ENCODE measurements at regions not wholly inside any gene's neighbourhood (a gene's known extent, or its start where the extent isn't known, plus 50 kb on each side); places are given as distances from the start of the nearest gene placed in this dataset.

GRCh38 chr15:34688699-34689098 is 66.1 kb downstream of the GJD2 start:
- H3K27me3 ChIP-seq (ENCODE audit: control insufficient read depth, insufficient read depth, low read length), result peaks cover 5% of the 10 kb centered on the region; the same call in 1 of the 2 replicates
- POLR2A ChIA-PET, result interaction anchor here (0.6 kb wide), 1 partner anchor 20 kb away, joined by 3 read pairs; no protein-coding TSS in a partner anchor
- no peaks in the 10 kb centered on the region for H3K36me3 ChIP-seq (ENCODE audit: control insufficient read depth, insufficient read depth, low read length)
- TF ChIP-seq CTCF (IDR thresholded peaks at IDR 0.05; ENCODE audit: insufficient read depth, low read depth, low read length), result no peak
- CTCF ChIA-PET, result interaction anchor here (0.7 kb wide), 1 partner anchor 19 kb away, joined by 3 read pairs; no protein-coding TSS in a partner anchor
- DNase-seq (ENCODE audit: low read depth), result no peak
- no peak overlapping the region for H3K4me3 ChIP-seq (ENCODE audit: low read depth, low read length)

- no peaks in the 10 kb centered on the region for H3K27me3 ChIP-seq (ENCODE audit: control insufficient read depth, insufficient read depth, low read length)
- no peak for DNase-seq (ENCODE audit: low read depth)
- no peaks in the 10 kb centered on the region for H3K36me3 ChIP-seq (ENCODE audit: control insufficient read depth, insufficient read depth, low read length)
- no peak overlapping the region for H3K4me3 ChIP-seq (ENCODE audit: low read depth, low read length)
- ChIA-PET CTCF (no interaction called here), POLR2A (no interaction called here)
- no peak for TF ChIP-seq CTCF (IDR thresholded peaks at IDR 0.05; ENCODE audit: insufficient read depth, low read depth, low read length)
Observed at GRCh38 chr15:34684351-34684750, 70.4 kb downstream of the GJD2 start.

GRCh38 chr15:34682674-34683073 is 72.1 kb downstream of the GJD2 start:
- ChIA-PET POLR2A (no interaction called here), CTCF (no interaction called here)
- TF ChIP-seq CTCF (IDR thresholded peaks at IDR 0.05; ENCODE audit: insufficient read depth, low read depth, low read length), result no peak
- no peak for DNase-seq (ENCODE audit: low read depth)
- H3K4me3 ChIP-seq (ENCODE audit: low read depth, low read length), result no peak overlapping the region
- H3K27me3 ChIP-seq (ENCODE audit: control insufficient read depth, insufficient read depth, low read length), result 0 out of 2 replicates have a peak, but pooled peaks cover 1% of the 10 kb centered on the region
- H3K36me3 ChIP-seq (ENCODE audit: control insufficient read depth, insufficient read depth, low read length), result no peaks in the 10 kb centered on the region

DNA sequence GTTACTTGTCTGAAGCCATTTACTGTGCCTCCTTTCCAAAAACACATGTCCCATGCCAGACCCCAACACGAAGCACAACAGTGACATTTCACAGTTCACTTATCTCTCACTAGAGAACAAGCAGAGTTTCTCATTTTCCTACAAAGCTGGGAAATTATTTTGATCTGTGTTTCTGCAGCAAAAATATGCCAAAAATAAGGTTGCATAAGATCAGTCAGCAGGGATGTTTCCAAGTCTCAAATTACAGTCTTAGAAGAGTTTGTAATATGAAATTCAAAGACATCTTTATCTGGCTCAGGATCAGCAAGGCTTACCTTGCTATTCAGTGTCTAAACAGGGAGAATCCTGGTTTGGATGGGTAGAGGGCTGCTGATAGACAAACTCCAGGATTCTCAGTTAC is 75.5 kb downstream of the GJD2 start:
- DNase-seq (ENCODE audit: low read depth), result no peak
- Histone ChIP-seq H3K27me3 (ENCODE audit: control insufficient read depth, insufficient read depth, low read length) (peaks cover 5% of the 10 kb centered on the region), H3K36me3 (ENCODE audit: control insufficient read depth, insufficient read depth, low read length) (no peaks in the 10 kb centered on the region), H3K4me3 (ENCODE audit: low read depth, low read length) (no peak overlapping the region)
- no peak for TF ChIP-seq CTCF (IDR thresholded peaks at IDR 0.05; ENCODE audit: insufficient read depth, low read depth, low read length)
- ChIA-PET CTCF (no interaction called here), POLR2A (no interaction called here)

GRCh38 chr15:34673241-34673640 is 81.6 kb downstream of the GJD2 start:
- Histone ChIP-seq H3K27me3 (ENCODE audit: control insufficient read depth, insufficient read depth, low read length) (peaks cover 6% of the 10 kb centered on the region), H3K36me3 (ENCODE audit: control insufficient read depth, insufficient read depth, low read length) (no peaks in the 10 kb centered on the region), H3K4me3 (ENCODE audit: low read depth, low read length) (no peak overlapping the region)
- no peak for DNase-seq (ENCODE audit: low read depth)
- no peak for TF ChIP-seq CTCF (IDR thresholded peaks at IDR 0.05; ENCODE audit: insufficient read depth, low read depth, low read length)
- ChIA-PET CTCF (no interaction called here), POLR2A (no interaction called here)

Data from BJ (cell line).